Naive thymus-derived CD4-positive, alpha-beta T cell (primary cell): ENCODE measurements at regions not wholly inside any gene's neighbourhood (a gene's known extent, or its start where the extent isn't known, plus 50 kb on each side); places are given as distances from the start of the nearest gene placed in this dataset.

Experiments used
- ATAC-seq: fragments of 150-1000 bp; cut with Tn5 transposase; 2 replicates; pipeline ENCODE4 v1.10.0; 2021; ENCODE audit warnings: mild to moderate bottlenecking, moderate library complexity
- CTCF ChIA-PET: fragments of 350-600 bp; sonication (Branson Sonifier 250); formaldehyde crosslinking; loops from one replicate; lab custom pipeline; 2021; ENCODE audit warnings: antibody characterized with exemption; lab: Charles Lee
- POLR2A ChIA-PET: fragments of 350-600 bp; sonication (Branson Sonifier 250); formaldehyde crosslinking; loops from one replicate; lab custom pipeline; 2021; ENCODE audit warnings: antibody characterized with exemption, inconsistent platforms; lab: Charles Lee
- DNase-seq, 9 donors: peaks; one replicate each; pipeline versions ENCODE4 v3.0.0 to v3.0.0-alpha.2; 2020 to 2022; ENCODE audit warnings: mixed read lengths in 1 of 9
- H3K27ac ChIP-seq: one replicate; pipeline ENCODE4 v1.7.0; 2013; ENCODE audit warnings: mild to moderate bottlenecking, low read depth, low read length, moderate library complexity
- H3K27me3 ChIP-seq, 2 donors: one replicate each; pipeline ENCODE4 v1.7.0; 2013; ENCODE audit warnings: low read length in 2 of 2, mild to moderate bottlenecking in 2 of 2, moderate library complexity in 2 of 2; ENCODE audit not compliant: control insufficient read depth in 2 of 2, insufficient read depth in 2 of 2
- H3K36me3 ChIP-seq, 3 experiments: 1 replicate in 2 of 3; 2 replicates in 1 of 3; pipeline ENCODE4 v1.7.0; 2013; ENCODE audit warnings: low read length in 3 of 3, mild to moderate bottlenecking in 3 of 3, moderate library complexity in 1 of 3; ENCODE audit not compliant: insufficient read depth in 3 of 3, control insufficient read depth in 2 of 3
- H3K4me1 ChIP-seq, 2 donors: one replicate each; pipeline ENCODE4 v1.7.0; 2013; ENCODE audit warnings: low read length in 2 of 2, mild to moderate bottlenecking in 2 of 2, moderate library complexity in 1 of 2; ENCODE audit not compliant: control insufficient read depth in 2 of 2, insufficient read depth in 2 of 2
- H3K4me3 ChIP-seq: 2 replicates; pipeline ENCODE4 v1.7.0; 2013; ENCODE audit warnings: mild to moderate bottlenecking, low read length
- H3K9me3 ChIP-seq, 3 experiments: 1 replicate in 2 of 3; 2 replicates in 1 of 3; pipeline ENCODE4 v1.7.0; 2013; ENCODE audit warnings: low read length in 3 of 3; ENCODE audit not compliant: control insufficient read depth in 2 of 3
- H3K27ac Mint-ChIP-seq, 9 donors: one replicate each; pipeline ENCODE4 v1.8.0; 2020 to 2022; ENCODE audit warnings: mixed read lengths in 9 of 9, mild to moderate bottlenecking in 8 of 9, moderate library complexity in 5 of 9, inconsistent platforms in 2 of 9
- H3K27me3 Mint-ChIP-seq, 5 donors: one replicate each; pipeline ENCODE4 v1.8.0; 2021 to 2022; ENCODE audit warnings: mixed read lengths in 5 of 5, mild to moderate bottlenecking in 1 of 5
- H3K36me3 Mint-ChIP-seq, 5 donors: one replicate each; pipeline ENCODE4 v1.8.0; 2020 to 2022; ENCODE audit warnings: mixed read lengths in 5 of 5, mild to moderate bottlenecking in 3 of 5, inconsistent platforms in 1 of 5
- H3K4me1 Mint-ChIP-seq, 7 donors: one replicate each; pipeline ENCODE4 v1.8.0; 2020 to 2022; ENCODE audit warnings: mixed read lengths in 7 of 7, mild to moderate bottlenecking in 3 of 7, inconsistent platforms in 1 of 7
- H3K4me3 Mint-ChIP-seq, 10 donors: one replicate each; pipeline ENCODE4 v1.8.0; 2020 to 2022; ENCODE audit warnings: mild to moderate bottlenecking in 10 of 10, mixed read lengths in 10 of 10, moderate library complexity in 6 of 10, inconsistent platforms in 2 of 10
- H3K9me3 Mint-ChIP-seq, 11 donors: one replicate each; pipeline ENCODE4 v1.8.0; 2020 to 2022; ENCODE audit warnings: mixed read lengths in 11 of 11, mild to moderate bottlenecking in 4 of 11, inconsistent platforms in 1 of 11, moderate library complexity in 1 of 11
- intact Hi-C, 2 donors: fragments of 100-400 bp; cut with micrococcal nuclease; formaldehyde crosslinking; loops; one replicate each; pipeline ENCODE4 v1.15.1; 2023

GRCh38 chr4:141511055-141511454 is 125.3 kb upstream of the IL15 start:
- no peaks in the 10 kb centered on the region for H3K4me1 Mint-ChIP-seq
- peaks cover 3 to 13% (median 6%) of the 10 kb centered on the region in 11 donors for H3K9me3 Mint-ChIP-seq
- Histone ChIP-seq H3K4me1 (no peaks in the 10 kb centered on the region), H3K9me3 (no peaks in the 10 kb centered on the region), H3K36me3 (no peaks in the 10 kb centered on the region), H3K27me3 (no peaks in the 10 kb centered on the region), H3K27ac (no peak overlapping the region), H3K4me3 (no peak overlapping the region)
- DNase-seq (no peak), ATAC-seq (no peak)
- ChIA-PET POLR2A (no interaction called here), CTCF (no interaction called here)
- intact Hi-C loops: no loop called here
- H3K4me3 Mint-ChIP-seq: no peak overlapping the region
- H3K36me3 Mint-ChIP-seq: peaks cover 0 to 3% (median 0%) of the 10 kb centered on the region in 5 donors
- H3K27me3 Mint-ChIP-seq: peaks cover 0 to 5% (median 2%) of the 10 kb centered on the region in 5 donors
- no peak overlapping the region for H3K27ac Mint-ChIP-seq

DNA sequence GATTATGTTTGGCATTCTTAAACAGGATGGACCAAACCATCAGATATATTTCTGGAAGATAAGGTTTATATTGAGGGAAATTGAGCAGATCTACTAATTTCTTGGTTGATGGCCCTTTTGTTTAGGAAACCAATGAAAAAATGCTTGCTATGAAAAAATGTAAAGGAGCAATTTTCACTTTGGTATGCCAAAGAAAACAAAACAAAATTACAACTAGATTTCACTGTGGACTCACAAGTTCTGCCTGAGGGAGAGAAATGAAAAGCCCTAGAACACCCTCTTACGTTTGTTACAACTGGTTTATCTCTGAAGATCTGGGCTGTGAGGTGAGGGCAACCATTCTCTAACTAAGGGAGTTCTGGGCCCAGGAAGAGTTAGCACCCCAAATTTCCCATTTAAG is 122.5 kb upstream of the IL15 start:
- Histone ChIP-seq H3K36me3 (no peaks in the 10 kb centered on the region), H3K27me3 (no peaks in the 10 kb centered on the region), H3K9me3 (no peaks in the 10 kb centered on the region), H3K27ac (no peak overlapping the region), H3K4me3 (no peak overlapping the region), H3K4me1 (no peaks in the 10 kb centered on the region)
- peaks cover 0 to 3% (median 0%) of the 10 kb centered on the region in 5 donors for H3K36me3 Mint-ChIP-seq
- H3K27me3 Mint-ChIP-seq: peaks cover 0 to 11% (median 2%) of the 10 kb centered on the region in 5 donors
- H3K4me3 Mint-ChIP-seq: no peak overlapping the region
- H3K4me1 Mint-ChIP-seq: no peaks in the 10 kb centered on the region
- CTCF ChIA-PET: no interaction called here
- intact Hi-C loops: no loop called here
- POLR2A ChIA-PET: no interaction called here
- H3K27ac Mint-ChIP-seq: no peak overlapping the region
- ATAC-seq (no peak), DNase-seq (no peak)
- H3K9me3 Mint-ChIP-seq: peaks cover 0 to 6% (median 3%) of the 10 kb centered on the region in 11 donors

- no peak overlapping the region for H3K4me3 ChIP-seq
- DNase-seq (no peak), ATAC-seq (no peak)
- POLR2A ChIA-PET: no interaction called here
- H3K9me3 Mint-ChIP-seq: peaks cover 0 to 5% (median 0%) of the 10 kb centered on the region in 11 donors
- intact Hi-C loops: no loop called here
- no peaks in the 10 kb centered on the region for H3K9me3 ChIP-seq
- no peak overlapping the region for H3K27ac Mint-ChIP-seq
- no peak overlapping the region for H3K4me3 Mint-ChIP-seq
- H3K4me1 ChIP-seq: no peaks in the 10 kb centered on the region
- H3K36me3 ChIP-seq: no peaks in the 10 kb centered on the region
- H3K27ac ChIP-seq: no peak overlapping the region
- peaks cover 0 to 10% (median 6%) of the 10 kb centered on the region in 5 donors for H3K27me3 Mint-ChIP-seq
- H3K36me3 Mint-ChIP-seq: no peaks in the 10 kb centered on the region
- H3K4me1 Mint-ChIP-seq: no peaks in the 10 kb centered on the region
- CTCF ChIA-PET: no interaction called here
- H3K27me3 ChIP-seq: no peaks in the 10 kb centered on the region
Observed at GRCh38 chr4:141518222-141518621, 118.2 kb upstream of the IL15 start.

- H3K9me3 ChIP-seq: no peaks in the 10 kb centered on the region
- H3K27me3 ChIP-seq: no peaks in the 10 kb centered on the region
- Mint-ChIP-seq H3K4me3 (no peak overlapping the region), H3K27ac (no peak overlapping the region), H3K27me3 (peaks cover 0 to 8% (median 4%) of the 10 kb centered on the region in 5 donors), H3K4me1 (no peaks in the 10 kb centered on the region), H3K36me3 (no peaks in the 10 kb centered on the region), H3K9me3 (peaks cover 0 to 21% (median 7%) of the 10 kb centered on the region in 11 donors)
- ChIA-PET POLR2A (no interaction called here), CTCF (no interaction called here)
- intact Hi-C loops: no loop called here
- no peaks in the 10 kb centered on the region for H3K36me3 ChIP-seq
- no peak overlapping the region for H3K4me3 ChIP-seq
- ATAC-seq (no peak), DNase-seq (no peak)
- no peaks in the 10 kb centered on the region for H3K4me1 ChIP-seq
- H3K27ac ChIP-seq: no peak overlapping the region
Observed at GRCh38 chr4:141524116-141524515, 112.3 kb upstream of the IL15 start.

GRCh38 chr4:141524841-141525240 is 111.5 kb upstream of the IL15 start:
- no peaks in the 10 kb centered on the region for H3K36me3 Mint-ChIP-seq
- Histone ChIP-seq H3K4me1 (no peaks in the 10 kb centered on the region), H3K27me3 (no peaks in the 10 kb centered on the region), H3K4me3 (no peak overlapping the region), H3K36me3 (no peaks in the 10 kb centered on the region), H3K27ac (no peak overlapping the region), H3K9me3 (no peaks in the 10 kb centered on the region)
- intact Hi-C loops: no loop called here
- no peaks in the 10 kb centered on the region for H3K4me1 Mint-ChIP-seq
- ATAC-seq (no peak), DNase-seq (no peak)
- no peak overlapping the region for H3K27ac Mint-ChIP-seq
- H3K27me3 Mint-ChIP-seq: peaks cover 0 to 8% (median 4%) of the 10 kb centered on the region in 5 donors
- peaks cover 0 to 21% (median 7%) of the 10 kb centered on the region in 11 donors for H3K9me3 Mint-ChIP-seq
- H3K4me3 Mint-ChIP-seq: no peak overlapping the region
- CTCF ChIA-PET: no interaction called here
- POLR2A ChIA-PET: no interaction called here

GRCh38 chr4:141530627-141531026 is 105.8 kb upstream of the IL15 start:
- Mint-ChIP-seq H3K27me3 (no peaks in the 10 kb centered on the region), H3K36me3 (no peaks in the 10 kb centered on the region)
- POLR2A ChIA-PET: no interaction called here

GRCh38 chr4:141534985-141535384 is 101.4 kb upstream of the IL15 start:
- no peak for ATAC-seq
- CTCF ChIA-PET: no interaction called here
- H3K27me3 Mint-ChIP-seq: no peaks in the 10 kb centered on the region

More at GRCh38 chr4:141530627-141531026, 105.8 kb upstream of the IL15 start:
- H3K4me3 Mint-ChIP-seq: no peak overlapping the region
- CTCF ChIA-PET: no interaction called here
- no peak overlapping the region for H3K27ac Mint-ChIP-seq
- H3K9me3 ChIP-seq: no peaks in the 10 kb centered on the region
- H3K27me3 ChIP-seq: no peaks in the 10 kb centered on the region
- H3K4me1 Mint-ChIP-seq: no peaks in the 10 kb centered on the region
- intact Hi-C loops: no loop called here
- no peaks in the 10 kb centered on the region for H3K36me3 ChIP-seq
- ATAC-seq (no peak), DNase-seq (no peak)
- no peak overlapping the region for H3K27ac ChIP-seq
- no peak overlapping the region for H3K4me3 ChIP-seq
- no peaks in the 10 kb centered on the region for H3K4me1 ChIP-seq
- peaks cover 0 to 26% (median 8%) of the 10 kb centered on the region in 11 donors for H3K9me3 Mint-ChIP-seq

More at GRCh38 chr4:141534985-141535384, 101.4 kb upstream of the IL15 start:
- DNase-seq: no peak
- intact Hi-C loops: no loop called here
- H3K4me1 ChIP-seq: no peaks in the 10 kb centered on the region
- no peak overlapping the region for H3K4me3 ChIP-seq
- Mint-ChIP-seq H3K4me3 (no peak overlapping the region), H3K36me3 (no peaks in the 10 kb centered on the region), H3K4me1 (no peaks in the 10 kb centered on the region), H3K27ac (no peak overlapping the region), H3K9me3 (peaks cover 2 to 17% (median 6%) of the 10 kb centered on the region in 11 donors)
- POLR2A ChIA-PET: no interaction called here
- no peaks in the 10 kb centered on the region for H3K9me3 ChIP-seq
- H3K36me3 ChIP-seq: no peaks in the 10 kb centered on the region
- H3K27me3 ChIP-seq: no peaks in the 10 kb centered on the region
- no peak overlapping the region for H3K27ac ChIP-seq
